Body of pancreas (tissue), 4 donors: ENCODE measurements at regions not wholly inside any gene's neighbourhood (a gene's known extent, or its start where the extent isn't known, plus 50 kb on each side); places are given as distances from the start of the nearest gene placed in this dataset.

Source experiments
- ATAC-seq: fragments of 150-250 bp; one replicate; pipeline ENCODE4 v1.9.1; 2016
- DNase-seq, 4 donors: peaks; one replicate each; pipeline ENCODE4 v3.0.0-alpha.2; 2019
- H3K27ac ChIP-seq, 4 donors: fragments of 200-600 bp; sonication (generic); 1 replicate in 3 of 4; 2 replicates in 1 of 4; pipeline versions ENCODE4 v1.5.1 to v1.6.1; 2016 to 2019; ENCODE audit warnings: mild to moderate bottlenecking in 1 of 4, mixed read lengths in 1 of 4, moderate library complexity in 1 of 4
- H3K27me3 ChIP-seq, 2 donors: fragments of 200-600 bp; sonication (generic); one replicate each; pipeline ENCODE4 v1.6.0; 2016; ENCODE audit warnings: mild to moderate bottlenecking in 1 of 2
- H3K36me3 ChIP-seq, 2 donors: fragments of 200-600 bp; sonication (generic); replicated peaks in 1 of 2; 2 replicates each; pipeline ENCODE4 v1.5.1; 2016; ENCODE audit warnings: low read depth in 2 of 2; ENCODE audit not compliant: insufficient read depth in 1 of 2
- H3K4me1 ChIP-seq: fragments of 200-600 bp; sonication (generic); one replicate; pipeline ENCODE4 v1.6.0; 2016
- H3K4me3 ChIP-seq, 2 donors: fragments of 200-600 bp; sonication (generic); 1 replicate in 1 of 2; 2 replicates in 1 of 2; pipeline ENCODE4 v1.5.1; 2016 to 2019
- H3K9me3 ChIP-seq, 3 donors: fragments of 200-600 bp; sonication (generic); 1 replicate in 2 of 3; 2 replicates in 1 of 3; pipeline ENCODE4 v1.5.1; 2016
- CTCF ChIP-seq, 7 experiments: fragments of 450-650 bp in 4 of 7; fragments of 200-600 bp in 3 of 7; sonication (generic) in 3 of 7; IDR thresholded peaks; one replicate each; pipeline ENCODE4 v1.5.1; 2016 to 2019; ENCODE audit warnings: antibody characterized with exemption in 7 of 7
- POLR2A ChIP-seq, 3 donors: fragments of 450-650 bp; IDR thresholded peaks; one replicate each; pipeline ENCODE4 v1.6.1; 2016; ENCODE audit warnings: antibody characterized with exemption in 3 of 3, mild to moderate bottlenecking in 2 of 3
- WGBS, 2 donors: methylation state at CpG; one replicate each; pipeline ENCODE4 v1.1.5; 2017; 5-methylcytosine and 5-hydroxymethylcytosine counted together
- intact Hi-C: fragments of 100-400 bp; cut with DNase I; formaldehyde crosslinking; loops from one replicate; pipeline ENCODE4 v1.15.1; 2023

- Histone ChIP-seq H3K27ac (no peak overlapping the region), H3K4me1 (peaks cover 20% of the 10 kb centered on the region), H3K36me3 (no peaks in the 10 kb centered on the region), H3K27me3 (no peaks in the 10 kb centered on the region), H3K9me3 (no peaks in the 10 kb centered on the region), H3K4me3 (no peak overlapping the region)
- DNase-seq (no peak), ATAC-seq (no peak)
- intact Hi-C loops, result loop anchor here (10.0 kb wide), 1 partner anchor 103 kb away; no protein-coding TSS in a partner anchor
- WGBS, 2 donors, result 77% methylated on average over 8 of the region's 8 CpGs; no CpG with 5 or more reads in 1 of the 2 donors
- TF ChIP-seq POLR2A (IDR thresholded peaks at IDR 0.05) (no peak), CTCF (IDR thresholded peaks at IDR 0.05) (no peak)
These were observed 94.1 kb upstream of the TMPO start for GRCh38 chr12:98421316-98421715.

- ATAC-seq, result no peak
- Histone ChIP-seq H3K27me3 (no peaks in the 10 kb centered on the region), H3K4me3 (no peak overlapping the region), H3K27ac (no peak overlapping the region), H3K9me3 (no peaks in the 10 kb centered on the region), H3K4me1 (peaks cover 20% of the 10 kb centered on the region), H3K36me3 (no peaks in the 10 kb centered on the region)
- 95 to 96% methylated on average over 7 to 10 of the region's 11 CpGs for WGBS, 2 donors
- intact Hi-C loops, result loop anchor here (10.0 kb wide), 1 partner anchor 102 kb away; no protein-coding TSS in a partner anchor
- DNase-seq, result no peak
- TF ChIP-seq CTCF (IDR thresholded peaks at IDR 0.05) (no peak), POLR2A (IDR thresholded peaks at IDR 0.05) (no peak)
These were observed 93.0 kb upstream of the TMPO start for GRCh38 chr12:98422359-98422758.

GRCh38 chr12:98422812-98423211 is 92.6 kb upstream of the TMPO start:
- 72 to 78% methylated on average over 4 of the region's 4 CpGs for WGBS, 2 donors
- TF ChIP-seq CTCF (IDR thresholded peaks at IDR 0.05) (peak in 2 of 7 experiments; percentile 21 to 22), POLR2A (IDR thresholded peaks at IDR 0.05) (no peak)
- intact Hi-C loops, result loop anchor here (10.0 kb wide), 1 partner anchor 102 kb away; no protein-coding TSS in a partner anchor
- Histone ChIP-seq H3K36me3 (no peaks in the 10 kb centered on the region), H3K9me3 (no peaks in the 10 kb centered on the region), H3K4me1 (peaks cover 20% of the 10 kb centered on the region), H3K27ac (no peak overlapping the region), H3K4me3 (no peak overlapping the region), H3K27me3 (no peaks in the 10 kb centered on the region)
- peak in 1 of 4 donors; percentile 37 for DNase-seq
- ATAC-seq, result no peak

GRCh38 chr12:98423963-98424362 is 91.4 kb upstream of the TMPO start:
- H3K27ac ChIP-seq, result no peak overlapping the region
- peaks cover 15% of the 10 kb centered on the region for H3K4me1 ChIP-seq
- H3K36me3 ChIP-seq, result no peaks in the 10 kb centered on the region
- no peak for ATAC-seq
- no peak for DNase-seq
- no peaks in the 10 kb centered on the region for H3K9me3 ChIP-seq
- TF ChIP-seq POLR2A (IDR thresholded peaks at IDR 0.05) (no peak), CTCF (IDR thresholded peaks at IDR 0.05) (no peak)
- no peaks in the 10 kb centered on the region for H3K27me3 ChIP-seq
- no peak overlapping the region for H3K4me3 ChIP-seq
- intact Hi-C loops, result loop anchor here (10.0 kb wide), 1 partner anchor 101 kb away; no protein-coding TSS in a partner anchor
- WGBS, 2 donors, result 47 to 54% methylated on average over 2 of the region's 2 CpGs
